SK-N-SH treated with all-trans-retinoic acid at 6 μM for 48 hours (cell line): ENCODE measurements at regions not wholly inside any gene's neighbourhood (a gene's known extent, or its start where the extent isn't known, plus 50 kb on each side); places are given as distances from the start of the nearest gene placed in this dataset.
A peak's percentile ranks its signal among the peaks of the same experiment; 100 is the strongest.

Experiments used
- ATAC-seq: fragments of 200-7000 bp; cut with Tn5 transposase; 3 replicates; pipeline ENCODE4 v1.9.1; 2020; ENCODE audit warnings: mild to moderate bottlenecking, moderate library complexity
- ARNTL ChIP-seq: fragments of 450-650 bp; formaldehyde crosslinking; IDR thresholded peaks from 2 replicates; pipeline ENCODE4 v1.5.0; 2020; ENCODE audit warnings: low read depth, mild to moderate bottlenecking, moderate library complexity, borderline replicate concordance
- BACH2 ChIP-seq: fragments of 250-450 bp; sonication (Bioruptor Pico); IDR thresholded peaks from 2 replicates; pipeline ENCODE4 v1.9.0; 2021; ENCODE audit warnings: mild to moderate bottlenecking, borderline replicate concordance
- CREB5 ChIP-seq: fragments of 250-450 bp; sonication (Bioruptor Pico); IDR thresholded peaks from 2 replicates; pipeline ENCODE4 v1.5.1; 2020; ENCODE audit warnings: low read depth, mild to moderate bottlenecking, moderate library complexity
- CSDC2 ChIP-seq: fragments of 250-450 bp; sonication (Bioruptor Pico); IDR thresholded peaks from 2 replicates; pipeline ENCODE4 v1.5.0; 2020; ENCODE audit warnings: mild to moderate bottlenecking, moderate library complexity
- CSRNP3 ChIP-seq: fragments of 250-450 bp; sonication (Bioruptor Pico); IDR thresholded peaks from 2 replicates; pipeline ENCODE4 v1.5.1; 2021; ENCODE audit warnings: mild to moderate bottlenecking, moderate library complexity
- ESRRG ChIP-seq: fragments of 250-450 bp; sonication (Bioruptor Pico); IDR thresholded peaks from 2 replicates; pipeline ENCODE4 v1.6.1; 2021; ENCODE audit warnings: mild to moderate bottlenecking
- GLIS3 ChIP-seq: fragments of 250-450 bp; sonication (Bioruptor Pico); IDR thresholded peaks from 2 replicates; pipeline ENCODE4 v1.5.0; 2020; ENCODE audit warnings: mild to moderate bottlenecking, moderate library complexity
- ISL1 ChIP-seq: fragments of 250-450 bp; sonication (Bioruptor Pico); IDR thresholded peaks from 2 replicates; pipeline ENCODE4 v2.1.2; 2022; ENCODE audit warnings: mild to moderate bottlenecking, moderate library complexity
- OSR1 ChIP-seq: fragments of 250-450 bp; sonication (Bioruptor Pico); IDR thresholded peaks from 2 replicates; pipeline ENCODE4 v1.8.0; 2022; ENCODE audit warnings: moderate library complexity, mild to moderate bottlenecking, inconsistent platforms
- PATZ1 ChIP-seq: fragments of 250-450 bp; sonication (Bioruptor Pico); IDR thresholded peaks from 2 replicates; pipeline ENCODE4 v1.8.0; 2020; ENCODE audit warnings: mild to moderate bottlenecking, moderate library complexity, borderline replicate concordance
- POU6F1 ChIP-seq: fragments of 250-450 bp; sonication (Bioruptor Pico); IDR thresholded peaks from 2 replicates; pipeline ENCODE4 v1.8.0; 2021; ENCODE audit warnings: low read depth, mild to moderate bottlenecking, moderate library complexity, borderline replicate concordance
- PPARA ChIP-seq: fragments of 250-450 bp; sonication (Bioruptor Pico); IDR thresholded peaks from 2 replicates; pipeline ENCODE4 v1.5.0; 2020; ENCODE audit warnings: mild to moderate bottlenecking, borderline replicate concordance
- RARB ChIP-seq: fragments of 250-450 bp; sonication (Bioruptor Pico); IDR thresholded peaks from 2 replicates; pipeline ENCODE4 v1.8.0; 2021; ENCODE audit warnings: mild to moderate bottlenecking, moderate library complexity
- SNAI2 ChIP-seq: fragments of 250-450 bp; sonication (Bioruptor Pico); IDR thresholded peaks from 2 replicates; pipeline ENCODE4 v1.5.0; 2020; ENCODE audit warnings: mild to moderate bottlenecking, moderate library complexity
- TCF4 ChIP-seq: fragments of 250-450 bp; sonication (Bioruptor Pico); IDR thresholded peaks from 2 replicates; pipeline ENCODE4 v1.8.0; 2021; ENCODE audit warnings: mild to moderate bottlenecking, moderate library complexity, borderline replicate concordance
- TOX ChIP-seq: fragments of 250-450 bp; sonication (Bioruptor Pico); IDR thresholded peaks from 2 replicates; pipeline ENCODE4 v1.8.0; 2021; ENCODE audit warnings: mild to moderate bottlenecking, moderate library complexity, borderline replicate concordance
- ZC3H10 ChIP-seq: fragments of 250-450 bp; sonication (Bioruptor Pico); IDR thresholded peaks from 2 replicates; pipeline ENCODE4 v1.5.1; 2021; ENCODE audit warnings: mild to moderate bottlenecking, moderate library complexity
- ZFP3 ChIP-seq: fragments of 250-450 bp; sonication (Bioruptor Pico); IDR thresholded peaks from 2 replicates; pipeline ENCODE4 v1.5.0; 2020; ENCODE audit warnings: mild to moderate bottlenecking, moderate library complexity
- ZFP30 ChIP-seq: fragments of 450-650 bp; formaldehyde crosslinking; IDR thresholded peaks from 2 replicates; pipeline ENCODE4 v1.5.0; 2022; ENCODE audit warnings: mild to moderate bottlenecking, moderate library complexity
- ZNF565 ChIP-seq: fragments of 450-650 bp; formaldehyde crosslinking; conservative IDR thresholded peaks from 2 replicates; pipeline ENCODE4 v1.5.0; 2020; ENCODE audit warnings: low read depth, mild to moderate bottlenecking, moderate library complexity
- ZNF70 ChIP-seq: fragments of 450-650 bp; formaldehyde crosslinking; IDR thresholded peaks from 2 replicates; pipeline ENCODE4 v1.5.0; 2020; ENCODE audit warnings: mild to moderate bottlenecking, moderate library complexity
- ZNF8 ChIP-seq: fragments of 450-650 bp; formaldehyde crosslinking; IDR thresholded peaks from 2 replicates; pipeline ENCODE4 v1.5.0; 2020; ENCODE audit warnings: mild to moderate bottlenecking, moderate library complexity

GRCh38 chr2:60675301-60675700 is 80.8 kb upstream of the PAPOLG start:
- TF ChIP-seq ZNF565 (no peak), BACH2 (CRISPR knock-in tag) (no peak), ZNF8 (CRISPR knock-in tag) (no peak), ZNF70 (CRISPR knock-in tag) (no peak)
- 0 out of 3 replicates have a peak, but pooled peaks have one; percentile 11 for ATAC-seq

- no peak for TF ChIP-seq PATZ1 (CRISPR knock-in tag)
- no peak for TF ChIP-seq TOX (CRISPR knock-in tag)
- no peak for TF ChIP-seq POU6F1 (CRISPR knock-in tag)
- TF ChIP-seq OSR1 (CRISPR knock-in tag) = no peak
- no peak for TF ChIP-seq RARB (CRISPR knock-in tag)
- no peak for TF ChIP-seq ZNF565
- TF ChIP-seq BACH2 (CRISPR knock-in tag) = no peak
- TF ChIP-seq ZFP30 (CRISPR knock-in tag) = no peak
- no peak for TF ChIP-seq TCF4 (CRISPR knock-in tag)
- no peak for TF ChIP-seq ZNF8 (CRISPR knock-in tag)
- no peak for TF ChIP-seq SNAI2
- no peak for TF ChIP-seq CSRNP3 (CRISPR knock-in tag)
- no peak for TF ChIP-seq ESRRG (CRISPR knock-in tag)
- ATAC-seq = no peak
Measured at GRCh38 chr2:60676706-60677330, 79.2 kb upstream of the PAPOLG start.

- ATAC-seq = no peak
- TF ChIP-seq SNAI2 = no peak
- no peak for TF ChIP-seq RARB (CRISPR knock-in tag)
- TF ChIP-seq ZNF70 (CRISPR knock-in tag) = no peak
- no peak for TF ChIP-seq ESRRG (CRISPR knock-in tag)
- no peak for TF ChIP-seq OSR1 (CRISPR knock-in tag)
- TF ChIP-seq ARNTL (CRISPR knock-in tag) = no peak
- TF ChIP-seq ZNF565 = no peak
- TF ChIP-seq PATZ1 (CRISPR knock-in tag) = no peak
- TF ChIP-seq CSDC2 (CRISPR knock-in tag) = no peak
- no peak for TF ChIP-seq CREB5 (CRISPR knock-in tag)
- TF ChIP-seq TCF4 (CRISPR knock-in tag) = no peak
- no peak for TF ChIP-seq TOX (CRISPR knock-in tag)
- TF ChIP-seq, all 23 proteins: peak for 0
Measured at GRCh38 chr2:60677356-60677755, 78.7 kb upstream of the PAPOLG start.

- ATAC-seq = no peak
- TF ChIP-seq SNAI2 (no peak), TOX (CRISPR knock-in tag) (no peak), GLIS3 (no peak), ESRRG (CRISPR knock-in tag) (no peak), ZNF8 (CRISPR knock-in tag) (no peak), CSRNP3 (CRISPR knock-in tag) (no peak), ZFP3 (no peak), ZNF70 (CRISPR knock-in tag) (no peak), TCF4 (CRISPR knock-in tag) (no peak), PATZ1 (CRISPR knock-in tag) (no peak), ISL1 (CRISPR knock-in tag) (no peak), ZC3H10 (CRISPR knock-in tag) (no peak), ARNTL (CRISPR knock-in tag) (no peak), OSR1 (CRISPR knock-in tag) (no peak), ZFP30 (CRISPR knock-in tag) (no peak), PPARA (CRISPR knock-in tag) (no peak), RARB (CRISPR knock-in tag) (no peak), ZNF565 (no peak), BACH2 (CRISPR knock-in tag) (no peak), CSDC2 (CRISPR knock-in tag) (no peak)
Measured at GRCh38 chr2:60678551-60678950, 77.5 kb upstream of the PAPOLG start.
